HG03135 (cell line): ENCODE measurements at regions not wholly inside any gene's neighbourhood (a gene's known extent, or its start where the extent isn't known, plus 50 kb on each side); places are given as distances from the start of the nearest gene placed in this dataset.
"Not testable (repeated sequence)": the region's sequence is repeated elsewhere in the genome, so short reads cannot be mapped to it uniquely, and the experiment has no call there.

Experiments
- ATAC-seq: cut with Tn5 transposase; IDR thresholded peaks from one replicate; pipeline ENCODE4 v1.9.1; 2021; ENCODE audit warnings: mild to moderate bottlenecking, moderate library complexity; ENCODE audit not compliant: unreplicated experiment

DNA sequence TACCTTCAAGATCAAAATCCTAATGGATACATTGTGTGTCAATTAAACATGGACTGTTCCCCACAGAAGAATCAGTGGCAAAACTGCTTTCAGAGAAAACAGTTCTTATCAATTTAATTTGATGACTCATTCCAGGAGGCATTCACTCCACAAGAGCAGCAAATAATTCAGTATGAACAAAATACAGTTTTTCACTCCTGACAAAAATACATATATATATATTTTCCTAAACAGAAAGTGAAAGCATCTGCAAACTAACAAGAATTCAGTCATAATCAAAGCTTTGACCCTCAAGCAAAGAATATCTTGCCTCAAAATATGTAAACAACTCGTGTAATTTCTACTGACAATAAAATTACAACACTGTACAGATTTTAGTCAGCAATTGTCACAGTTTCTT lies 685.1 kb upstream of the SLC8A1 start:
- no peak for ATAC-seq

DNA sequence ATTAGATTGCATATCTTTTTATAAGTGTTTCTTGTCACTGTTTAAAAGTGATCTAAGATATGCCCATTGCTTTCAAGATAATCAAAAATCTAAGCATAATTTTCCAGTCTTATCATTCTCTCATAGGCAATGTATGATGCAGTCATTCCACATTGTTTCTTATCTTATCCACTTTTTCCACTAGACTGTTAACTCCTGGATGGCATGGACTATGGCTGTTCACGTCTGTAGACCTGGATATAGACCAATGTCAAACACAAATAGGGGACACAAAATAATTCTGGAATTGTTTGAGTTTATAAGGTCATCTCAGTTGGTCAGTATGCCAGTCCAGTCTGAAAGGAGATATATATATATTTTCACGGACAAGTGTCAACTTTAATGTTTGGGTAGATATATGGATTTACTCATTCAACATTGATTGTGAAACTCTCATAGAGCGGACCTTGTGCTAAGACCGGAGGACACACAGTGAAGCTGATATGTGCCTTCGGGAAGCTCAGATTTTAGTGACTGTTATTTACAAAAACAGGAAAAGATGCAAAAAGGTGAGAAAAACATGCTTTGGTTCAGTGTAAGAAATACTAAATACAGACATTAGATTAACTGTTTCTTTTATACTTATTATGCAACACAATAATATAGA lies 689.4 kb upstream of the SLC8A1 start:
- ATAC-seq = no peak

DNA sequence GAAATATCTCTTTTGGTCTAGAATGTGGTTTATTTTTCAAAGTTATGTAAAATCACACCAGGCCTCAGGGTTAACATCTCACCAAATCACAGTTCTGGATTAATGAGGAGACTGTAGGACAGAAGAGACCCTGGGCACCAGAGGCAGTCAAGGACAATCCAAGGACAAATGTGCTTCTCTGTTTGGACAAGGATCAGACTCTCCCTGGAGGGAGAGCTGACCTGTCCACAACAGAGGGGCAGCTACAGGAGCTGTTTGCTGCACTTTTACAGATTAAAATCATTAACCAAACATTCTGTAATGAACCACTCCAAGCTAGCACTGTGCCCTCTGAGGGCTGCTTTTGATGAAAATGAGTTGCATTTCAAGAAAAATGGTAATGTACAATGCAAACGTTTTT lies 690.6 kb upstream of the SLC8A1 start:
- ATAC-seq = no peak

DNA sequence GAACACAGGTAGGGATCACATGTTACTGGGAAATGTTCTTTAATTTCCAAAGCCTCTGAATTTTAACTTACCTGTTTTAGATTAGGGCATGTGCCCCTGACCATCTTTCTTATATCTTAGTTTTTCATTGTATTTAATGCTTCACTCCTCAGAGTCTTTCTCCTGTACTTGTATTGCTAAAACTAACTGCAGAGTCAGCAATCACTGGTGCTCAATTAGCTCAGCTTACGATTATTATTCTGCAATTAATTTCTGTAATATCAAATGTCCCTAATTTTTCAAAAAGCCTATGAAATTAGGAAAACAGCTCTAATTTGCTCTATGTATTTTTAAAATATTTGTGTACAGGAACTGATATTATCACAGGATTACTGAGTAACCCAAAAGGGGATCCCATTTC lies 693.2 kb upstream of the SLC8A1 start:
- ATAC-seq = no peak

DNA sequence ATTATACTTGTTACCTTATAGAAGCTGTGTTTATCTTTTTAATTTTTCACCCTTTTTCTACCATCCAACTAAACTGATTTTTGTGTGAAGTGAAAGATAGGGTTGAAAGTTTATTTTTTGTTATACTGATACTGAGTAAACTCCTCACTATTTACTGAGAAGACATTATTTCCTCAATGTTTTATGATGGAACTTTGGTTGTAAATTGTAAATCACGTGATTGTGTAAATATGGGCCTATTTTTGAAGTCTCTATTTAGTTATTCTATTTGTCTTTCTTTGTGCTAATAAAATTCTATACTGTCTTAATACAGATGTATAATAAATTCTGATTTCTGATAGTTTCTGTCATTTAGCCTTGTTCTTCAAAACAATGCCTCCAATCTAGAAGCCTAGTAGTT lies 697.2 kb upstream of the SLC8A1 start:
- no peak for ATAC-seq

DNA sequence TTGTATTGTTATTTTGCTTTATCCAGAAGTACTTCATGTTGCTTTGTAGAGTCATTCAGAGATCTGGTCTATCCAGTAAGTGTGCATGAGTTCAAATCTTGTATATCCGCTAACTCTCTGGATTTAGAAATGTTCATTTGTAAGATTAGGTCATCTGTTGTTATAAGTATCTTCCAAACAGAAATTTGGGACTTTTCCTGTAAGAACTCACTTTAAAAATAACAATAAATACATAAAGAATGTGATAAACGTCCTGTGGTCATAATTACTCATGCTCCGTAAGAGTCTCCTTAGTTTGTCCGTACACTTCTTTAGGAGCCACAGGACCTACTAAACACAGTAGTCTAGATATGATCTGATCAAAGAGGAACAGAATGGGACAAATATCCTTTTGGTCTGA lies 699.9 kb upstream of the SLC8A1 start:
- ATAC-seq = no peak

DNA sequence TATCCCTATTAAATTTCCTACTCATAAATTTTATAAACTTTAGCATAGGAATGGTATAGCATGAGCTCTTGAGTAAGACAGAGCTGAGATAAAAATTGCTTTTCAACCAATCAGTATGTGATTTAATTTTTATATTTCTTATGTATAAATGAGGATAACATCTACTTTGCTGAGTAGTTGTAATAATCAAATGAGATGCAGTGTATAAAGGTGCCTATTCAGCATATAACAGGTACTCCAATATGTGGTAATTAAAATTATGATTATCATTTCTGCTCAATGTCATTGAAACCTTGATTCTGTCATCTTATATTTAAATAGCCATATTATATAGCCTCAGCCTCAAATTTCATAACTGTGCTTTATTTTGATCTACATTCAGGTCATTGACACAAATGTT lies 700.4 kb upstream of the SLC8A1 start:
- ATAC-seq = no peak

DNA sequence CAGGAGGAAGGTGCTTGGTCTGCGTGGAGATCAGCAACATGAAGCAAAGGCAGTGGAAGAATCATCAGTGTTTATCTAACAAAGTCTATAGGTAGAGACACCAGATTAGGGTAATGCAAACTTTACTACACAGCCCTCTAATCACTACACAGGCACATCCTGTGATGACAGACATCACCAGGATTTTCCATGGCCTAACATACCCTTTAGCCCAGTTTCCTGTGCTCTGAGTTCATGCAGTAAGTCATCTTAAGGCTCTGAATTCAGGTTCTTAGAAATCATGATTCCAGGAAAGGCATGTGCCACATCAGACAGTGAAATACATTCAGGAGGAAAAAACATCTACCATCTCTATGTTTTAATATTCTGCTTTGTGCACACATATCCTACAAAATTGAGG lies 708.5 kb upstream of the SLC8A1 start:
- ATAC-seq = no peak

DNA sequence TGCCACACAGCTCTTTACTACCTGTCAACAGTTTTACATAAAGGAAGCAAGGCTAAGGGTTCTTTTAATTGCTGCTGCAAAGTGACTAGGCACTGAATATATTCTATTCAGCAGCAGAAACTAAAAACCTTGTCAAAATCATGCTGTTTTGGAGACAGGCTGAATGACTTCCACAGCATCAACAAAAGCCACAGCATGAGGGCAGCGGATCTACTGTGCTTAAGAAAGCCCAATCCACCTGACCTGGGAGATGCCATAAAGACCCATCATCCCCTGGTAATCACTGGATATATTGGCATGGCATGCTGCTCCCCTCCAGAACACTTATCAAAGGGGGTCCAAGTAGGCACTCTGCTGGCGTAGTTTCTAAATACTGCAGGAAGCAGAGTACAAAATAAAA lies 715.1 kb upstream of the SLC8A1 start:
- no peak for ATAC-seq

DNA sequence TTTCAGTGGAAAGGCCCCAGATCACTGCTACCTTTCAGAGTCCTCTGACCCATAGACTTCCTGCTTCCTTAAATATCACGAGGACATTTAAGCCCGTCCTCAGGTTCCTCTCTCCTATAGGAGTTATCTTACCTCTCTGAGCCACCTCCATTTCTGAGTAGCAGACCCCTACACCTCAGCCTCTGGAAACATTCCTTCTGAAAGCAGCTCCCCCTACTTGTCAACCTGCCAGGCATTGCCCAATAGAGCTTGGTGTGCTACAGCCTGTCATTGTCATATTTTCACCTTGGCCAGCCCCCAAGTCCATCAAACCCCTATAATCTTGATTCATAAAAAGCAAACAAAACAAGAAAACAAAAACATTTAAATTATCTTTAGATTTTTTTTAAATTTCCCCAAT lies 717.9 kb upstream of the SLC8A1 start:
- ATAC-seq = no peak

DNA sequence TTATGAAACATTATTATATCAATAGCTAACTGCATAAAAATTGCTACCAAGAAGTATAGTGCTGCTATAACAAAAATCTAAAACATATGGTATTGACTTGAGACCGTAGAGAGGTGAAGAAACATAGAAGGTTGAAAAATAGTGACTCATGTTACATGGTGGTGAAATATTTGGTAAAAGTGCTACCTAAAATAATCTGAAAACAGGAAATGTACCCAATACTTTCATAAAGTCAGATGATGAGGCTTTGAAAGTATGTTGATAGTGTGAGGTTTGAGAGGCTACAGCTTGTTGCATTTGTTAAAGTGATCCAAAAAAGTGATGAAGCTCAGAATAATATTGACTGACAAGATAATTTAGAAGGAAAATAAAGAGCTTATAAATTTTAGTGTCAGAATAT lies 718.7 kb upstream of the SLC8A1 start:
- no peak for ATAC-seq

DNA sequence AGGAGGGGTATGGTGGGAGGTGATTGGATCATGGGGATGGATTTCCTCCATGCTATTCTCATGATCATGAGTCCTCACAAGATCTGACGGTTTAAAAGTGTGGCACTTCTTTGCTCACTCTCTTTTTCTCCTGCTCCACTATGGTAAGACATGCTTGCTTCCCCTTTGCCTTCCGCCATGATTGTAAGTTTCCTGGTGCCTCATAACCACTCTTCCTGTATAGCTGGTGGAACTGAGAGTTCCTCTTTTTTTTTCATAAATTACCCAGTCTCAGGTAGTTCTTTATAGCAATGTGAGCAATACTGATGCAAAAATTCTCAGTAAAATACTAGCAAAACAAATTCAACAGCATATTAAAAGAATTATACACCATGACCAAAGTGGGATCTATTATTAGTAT lies 728.5 kb upstream of the SLC8A1 start:
- ATAC-seq = no peak

DNA sequence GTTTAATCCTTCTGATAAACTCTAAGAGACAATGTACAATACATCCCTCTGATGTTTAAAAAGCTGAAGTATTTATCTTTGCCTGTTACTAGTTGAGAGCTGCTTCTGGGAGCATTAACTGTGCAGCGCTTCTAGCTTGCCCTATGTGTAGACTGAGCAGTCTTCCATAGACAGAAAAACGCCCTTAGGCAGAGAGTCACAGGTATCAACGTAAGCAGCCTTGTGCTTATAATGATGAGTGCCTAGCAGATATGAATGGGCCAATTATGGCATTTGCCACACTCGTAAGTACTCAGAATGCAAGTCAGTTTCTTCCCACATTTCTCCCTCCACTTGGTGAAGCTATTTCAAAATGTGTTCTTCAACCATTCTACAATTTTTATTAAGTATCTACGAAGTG lies 731.1 kb upstream of the SLC8A1 start:
- no peak for ATAC-seq

DNA sequence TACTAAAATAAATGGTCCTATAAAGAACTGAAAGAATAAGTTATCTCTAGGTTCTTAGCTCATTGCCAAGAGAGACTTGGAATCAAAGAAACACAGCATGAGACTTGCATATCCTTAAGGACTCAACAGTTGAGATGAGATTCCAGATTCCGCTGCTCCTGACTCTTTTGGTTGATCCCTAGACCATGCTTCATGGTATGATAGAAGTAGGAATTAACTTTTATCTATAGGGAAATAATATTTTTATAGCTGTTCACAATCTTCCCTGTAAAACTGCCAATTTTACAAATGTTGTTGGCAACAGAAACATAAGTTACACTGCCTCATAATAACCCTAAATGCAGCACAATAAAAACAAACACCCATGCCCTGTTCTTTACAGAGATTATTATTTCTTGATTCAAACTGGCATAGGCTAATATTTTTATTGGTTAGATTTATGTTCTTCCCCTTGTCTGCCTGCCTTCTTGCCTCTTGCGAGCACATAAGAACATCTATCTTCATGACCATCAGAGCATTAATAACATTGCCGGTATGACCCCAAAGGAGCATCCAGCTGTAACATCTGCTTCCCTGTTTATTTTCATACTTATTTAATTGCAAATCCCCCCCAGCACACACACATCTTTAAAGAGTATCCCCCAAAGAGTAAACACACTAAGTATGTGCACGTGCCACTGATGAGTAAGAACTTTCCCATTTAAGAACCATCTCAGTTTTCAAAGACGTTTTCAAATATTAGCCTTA lies 735.7 kb upstream of the SLC8A1 start:
- no peak for ATAC-seq

DNA sequence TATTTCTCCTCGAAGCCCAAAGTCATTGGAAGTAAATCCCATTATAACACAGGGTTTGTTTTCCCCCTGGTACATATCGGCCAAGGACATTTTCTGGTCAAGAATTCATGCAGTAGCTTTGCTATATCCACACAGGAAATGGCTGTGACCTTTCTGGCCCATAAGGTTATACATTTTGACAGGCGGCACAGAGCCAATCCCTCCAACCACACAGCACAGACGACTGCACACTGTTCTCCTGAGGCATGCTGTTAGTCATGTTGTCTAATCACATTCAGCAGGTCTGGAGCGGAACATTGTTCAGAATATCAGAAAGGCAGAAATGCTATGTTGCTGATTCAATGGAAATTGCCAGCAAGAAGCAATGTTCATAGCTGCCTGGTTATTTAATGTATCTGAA lies 742.3 kb upstream of the SLC8A1 start:
- ATAC-seq = no peak

DNA sequence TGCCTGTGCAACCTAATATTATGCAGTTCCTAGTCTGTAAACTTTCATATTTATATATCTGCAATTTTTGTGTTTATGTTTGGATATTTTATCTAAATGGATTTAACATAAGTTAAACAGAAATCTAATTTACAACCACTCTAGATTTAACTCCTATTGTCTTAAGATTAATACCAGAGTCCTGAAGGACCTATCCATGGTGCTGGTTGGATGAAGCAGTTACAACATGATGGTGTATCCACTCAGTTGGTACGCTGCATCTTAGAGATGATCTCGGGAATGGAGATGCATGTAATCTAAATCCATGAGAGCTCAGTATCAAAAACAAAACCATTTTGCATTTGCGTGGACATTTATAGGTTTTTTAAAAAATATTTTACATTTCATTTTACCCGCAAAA lies 745.9 kb upstream of the SLC8A1 start:
- ATAC-seq = no peak

DNA sequence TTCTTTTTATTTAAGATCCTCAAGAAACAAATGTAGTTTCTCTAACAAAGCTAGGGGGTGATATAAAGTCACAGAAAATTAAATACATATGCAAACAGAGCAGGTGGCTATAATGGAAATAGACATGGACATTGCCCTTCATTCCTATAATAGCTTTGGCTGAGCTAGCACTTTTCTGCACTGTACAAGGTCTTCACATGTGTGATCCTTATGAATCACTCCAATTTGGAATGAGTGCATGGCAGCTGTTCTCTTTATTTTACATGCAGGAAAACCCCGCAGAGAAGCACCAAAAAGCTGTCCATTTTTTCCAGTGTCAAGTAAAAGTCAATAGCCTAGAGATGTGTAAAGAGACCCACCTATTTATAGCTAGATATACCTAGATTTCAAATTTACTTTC lies 747.4 kb upstream of the SLC8A1 start:
- ATAC-seq = no peak

DNA sequence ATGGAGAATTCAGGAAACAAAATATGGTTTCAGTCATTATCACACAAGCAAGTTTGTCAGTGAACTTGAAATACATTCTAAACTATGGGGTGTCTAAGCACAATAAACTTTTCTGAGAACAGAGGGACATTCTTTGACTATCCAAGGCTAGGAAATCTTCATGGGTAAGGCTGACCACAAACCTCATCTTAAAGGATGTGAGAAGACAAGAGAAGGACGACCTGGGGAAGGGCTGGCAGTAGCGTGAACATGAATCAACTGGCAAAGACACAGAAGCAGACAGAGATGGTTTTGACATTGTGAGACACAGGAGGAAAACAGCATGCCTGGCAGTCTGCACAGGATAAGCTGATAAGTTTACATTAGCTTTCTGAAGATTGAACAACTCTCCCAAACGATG lies 752.4 kb upstream of the SLC8A1 start:
- no peak for ATAC-seq

DNA sequence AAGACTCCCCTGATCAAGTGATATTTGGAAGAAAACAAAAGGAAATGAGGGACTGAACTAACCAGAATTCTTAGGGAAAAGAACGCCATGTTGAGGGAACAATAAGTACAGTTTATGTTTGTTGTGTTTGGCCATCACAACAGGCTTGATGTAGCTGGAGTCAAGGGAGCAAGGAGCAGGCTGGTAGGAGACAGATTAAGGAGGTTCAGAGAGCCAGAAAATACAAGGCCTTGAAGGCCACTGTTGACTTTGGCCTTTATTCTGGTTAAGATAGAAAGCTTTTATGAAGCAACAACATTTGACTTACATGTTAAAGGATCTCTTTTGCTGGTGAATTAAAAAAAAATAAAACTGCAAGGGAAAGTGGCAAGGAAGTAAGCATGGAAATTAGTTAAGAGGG lies 754.1 kb upstream of the SLC8A1 start:
- ATAC-seq = no peak

DNA sequence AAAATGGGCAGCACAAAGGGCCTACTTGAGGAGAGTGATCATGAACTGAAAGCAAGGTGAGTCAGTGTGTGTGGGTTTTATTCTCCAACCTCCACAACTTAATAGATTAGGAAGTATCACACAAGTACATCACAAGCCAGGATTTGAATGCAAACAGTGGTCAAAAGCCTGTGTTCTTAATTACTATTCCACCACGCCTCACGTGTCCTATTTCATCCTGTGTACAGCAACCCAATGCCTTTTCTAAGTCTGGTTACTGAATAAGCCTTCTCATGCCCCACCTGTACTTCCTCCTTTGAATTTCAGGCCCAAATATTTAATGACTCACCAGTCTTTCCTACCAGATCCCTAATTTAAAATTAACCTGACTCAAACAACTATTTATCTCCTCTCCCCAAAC lies 755.7 kb upstream of the SLC8A1 start:
- ATAC-seq = no peak

DNA sequence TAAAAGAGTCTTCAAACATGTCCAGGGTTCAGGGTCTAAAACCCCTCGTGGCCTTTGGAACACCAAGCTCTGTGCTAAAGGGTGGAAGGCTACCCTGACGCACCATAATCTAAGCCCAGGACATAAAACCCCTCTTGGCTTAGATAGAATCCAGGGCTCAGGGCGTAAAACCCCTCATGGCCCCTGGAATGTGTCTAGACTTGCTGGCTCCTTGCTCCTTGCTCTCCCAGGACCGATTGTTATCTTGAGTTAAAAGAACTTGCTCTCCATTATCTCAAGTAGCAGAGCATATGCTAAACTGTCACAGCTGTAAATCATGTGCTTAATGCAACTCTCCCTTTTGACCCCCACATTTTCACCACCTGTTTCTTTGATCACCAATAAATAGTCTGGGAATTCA lies 758.1 kb upstream of the SLC8A1 start:
- ATAC-seq = not testable (repeated sequence)

DNA sequence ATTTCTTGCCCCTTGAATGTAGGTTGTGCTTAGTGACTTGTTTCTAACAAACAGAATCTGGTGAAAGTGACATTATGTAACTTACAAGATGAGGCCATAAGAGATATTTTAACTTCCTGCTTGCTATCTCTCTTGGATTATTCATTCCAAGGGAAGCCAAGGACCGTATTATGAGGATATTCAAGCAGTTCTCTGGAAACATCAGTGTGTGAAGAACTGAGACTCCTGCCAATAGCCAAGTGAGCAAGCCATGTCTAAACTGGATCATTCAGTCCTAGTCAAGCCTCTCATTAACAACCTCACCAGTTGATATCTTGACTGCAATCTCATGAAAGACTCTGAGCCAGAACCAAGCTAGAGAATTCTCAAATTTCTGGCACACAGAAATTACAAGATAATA lies 765.1 kb upstream of the SLC8A1 start:
- ATAC-seq = no peak

DNA sequence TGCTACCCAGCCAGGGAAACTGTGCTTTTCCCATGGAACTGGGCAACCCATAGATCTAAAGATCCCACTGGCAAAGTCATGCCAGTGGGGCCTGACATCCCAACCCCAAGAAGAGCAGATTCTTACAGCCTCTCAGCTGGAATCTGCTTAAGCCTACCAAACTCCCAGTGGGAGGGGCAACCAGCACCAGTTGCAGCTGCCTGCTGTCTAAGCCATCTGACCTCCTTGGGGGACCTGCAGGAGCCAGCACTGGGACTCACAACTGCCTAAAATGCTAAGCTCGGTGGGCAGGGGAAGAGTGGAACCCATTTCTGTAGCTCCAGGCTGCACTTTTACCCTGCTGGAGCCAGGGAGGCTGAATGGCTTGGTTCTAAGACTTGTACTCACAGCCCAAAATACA lies 770.7 kb upstream of the SLC8A1 start:
- no peak for ATAC-seq
